GM12865 (cell line): ENCODE measurements at regions not wholly inside any gene's neighbourhood (a gene's known extent, or its start where the extent isn't known, plus 50 kb on each side); places are given as distances from the start of the nearest gene placed in this dataset.

ENCODE experiments used
- DNase-seq: peaks from one replicate; pipeline ENCODE4 v3.0.0; 2010; ENCODE audit warnings: low read depth
- H3K4me3 ChIP-seq: 2 replicates; pipeline ENCODE4 v1.5.1; 2011; ENCODE audit warnings: mild to moderate bottlenecking, low read depth, low read length, control low read depth
- TF ChIP-seq, protein P1 (sequence below): IDR thresholded peaks from 2 replicates; pipeline ENCODE4 v1.5.1; 2011; ENCODE audit warnings: low read length, control low read depth, low read depth, inconsistent platforms; ENCODE audit not compliant: insufficient read depth; ENCODE audit errors: missing control alignments

GRCh38 chr5:166486348-166486747, 1805.1 kb upstream of the WWC1 start:
- TF ChIP-seq, protein P1, sequence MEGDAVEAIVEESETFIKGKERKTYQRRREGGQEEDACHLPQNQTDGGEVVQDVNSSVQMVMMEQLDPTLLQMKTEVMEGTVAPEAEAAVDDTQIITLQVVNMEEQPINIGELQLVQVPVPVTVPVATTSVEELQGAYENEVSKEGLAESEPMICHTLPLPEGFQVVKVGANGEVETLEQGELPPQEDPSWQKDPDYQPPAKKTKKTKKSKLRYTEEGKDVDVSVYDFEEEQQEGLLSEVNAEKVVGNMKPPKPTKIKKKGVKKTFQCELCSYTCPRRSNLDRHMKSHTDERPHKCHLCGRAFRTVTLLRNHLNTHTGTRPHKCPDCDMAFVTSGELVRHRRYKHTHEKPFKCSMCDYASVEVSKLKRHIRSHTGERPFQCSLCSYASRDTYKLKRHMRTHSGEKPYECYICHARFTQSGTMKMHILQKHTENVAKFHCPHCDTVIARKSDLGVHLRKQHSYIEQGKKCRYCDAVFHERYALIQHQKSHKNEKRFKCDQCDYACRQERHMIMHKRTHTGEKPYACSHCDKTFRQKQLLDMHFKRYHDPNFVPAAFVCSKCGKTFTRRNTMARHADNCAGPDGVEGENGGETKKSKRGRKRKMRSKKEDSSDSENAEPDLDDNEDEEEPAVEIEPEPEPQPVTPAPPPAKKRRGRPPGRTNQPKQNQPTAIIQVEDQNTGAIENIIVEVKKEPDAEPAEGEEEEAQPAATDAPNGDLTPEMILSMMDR = no peak
- H3K4me3 ChIP-seq = no peak overlapping the region
- no peak for DNase-seq

GRCh38 chr5:166488560-166488959, 1802.9 kb upstream of the WWC1 start:
- DNase-seq = no peak
- TF ChIP-seq, protein P1 = no peak
- H3K4me3 ChIP-seq = no peak overlapping the region

DNA sequence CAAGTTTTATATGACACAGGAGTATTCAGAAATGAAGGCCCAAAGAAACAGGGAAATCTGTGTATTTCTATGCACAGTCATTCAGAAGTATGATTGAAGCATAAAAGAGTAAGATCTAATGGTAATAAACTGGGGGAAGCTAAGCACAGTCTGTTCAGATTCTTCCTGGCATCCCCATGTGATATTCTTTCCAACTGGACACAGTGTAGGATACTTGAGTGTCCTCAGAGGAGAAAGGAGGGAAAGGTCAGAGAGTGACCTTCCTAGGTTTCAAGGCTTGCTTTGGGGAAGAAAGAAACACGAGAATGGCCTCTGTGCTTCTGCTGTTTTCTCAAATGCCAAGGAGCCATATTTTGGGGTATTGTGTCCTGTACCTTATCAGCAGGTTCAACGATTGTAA, 1798.4 kb upstream of the WWC1 start:
- TF ChIP-seq, protein P1 = no peak

GRCh38 chr5:166493612-166494011, 1797.8 kb upstream of the WWC1 start:
- TF ChIP-seq, protein P1 = no peak
- no peak for DNase-seq
- no peak overlapping the region for H3K4me3 ChIP-seq

More for the DNA sequence above, 1798.4 kb upstream of the WWC1 start:
- no peak overlapping the region for H3K4me3 ChIP-seq
- DNase-seq = no peak

DNA sequence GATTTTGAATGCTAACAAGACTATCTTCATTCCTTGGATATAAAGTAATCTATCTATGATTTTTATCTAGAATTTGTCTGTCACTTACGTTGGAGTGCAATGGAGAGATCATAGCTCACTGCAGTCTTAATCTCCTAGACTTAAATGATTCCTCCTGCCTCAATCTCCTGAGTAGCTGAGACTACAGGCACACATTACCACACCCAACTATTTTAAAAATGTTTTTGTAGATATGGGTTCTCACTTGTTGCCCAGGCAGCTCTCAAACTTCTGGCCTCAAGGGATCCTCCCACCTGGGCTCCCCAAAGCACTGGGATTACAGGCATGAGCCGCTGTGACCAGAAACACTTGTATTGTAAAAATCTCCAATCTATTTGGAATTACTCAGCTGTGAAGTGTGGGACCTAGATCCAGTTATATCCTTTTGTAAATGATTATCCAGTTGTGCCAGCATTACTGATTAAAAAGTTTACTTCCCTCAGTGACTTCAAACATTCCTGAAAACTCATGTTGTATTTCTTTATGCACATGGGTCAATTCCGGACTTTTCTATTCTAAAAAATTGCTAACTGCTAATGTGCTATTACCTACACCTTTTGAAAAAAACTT, 1793.8 kb upstream of the WWC1 start:
- DNase-seq = no peak
- no peak overlapping the region for H3K4me3 ChIP-seq
- TF ChIP-seq, protein P1 = no peak

DNA sequence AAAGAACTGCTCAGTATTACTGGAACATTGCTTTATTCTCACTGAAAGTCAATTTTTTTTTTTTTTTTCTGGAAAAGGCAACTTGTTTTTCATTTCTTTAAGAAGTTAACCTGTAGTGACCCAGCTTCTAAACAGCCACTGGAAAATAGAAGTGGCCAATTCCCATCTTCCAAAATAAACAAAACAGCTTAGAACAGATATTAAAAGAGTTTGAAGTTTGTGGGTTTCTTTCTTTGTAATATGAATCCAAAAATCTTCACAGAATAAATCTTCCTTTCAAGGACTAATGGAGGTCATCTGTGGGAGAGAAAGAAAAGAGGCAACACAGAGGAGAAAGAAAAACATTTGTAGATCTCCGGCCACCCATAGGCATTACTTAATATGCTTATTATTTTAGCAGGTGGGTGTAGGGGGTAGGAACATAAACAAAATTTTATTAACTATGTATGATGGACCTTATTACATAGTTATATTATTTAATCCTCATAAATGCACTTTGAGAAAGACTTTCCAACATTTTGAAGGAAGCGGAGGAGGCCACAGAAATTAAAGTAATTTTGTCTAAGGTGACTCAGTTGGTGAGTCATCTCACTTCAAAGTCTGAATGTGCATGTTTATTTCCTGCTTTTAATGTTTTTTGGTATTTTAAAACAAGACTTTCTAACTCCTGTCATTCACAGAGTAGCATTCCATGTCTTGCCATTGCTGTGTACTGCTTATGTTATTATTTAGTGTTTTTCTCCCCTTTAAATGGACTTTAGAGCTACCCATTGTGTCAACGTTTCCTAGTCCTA, 1791.8 kb upstream of the WWC1 start:
- TF ChIP-seq, protein P1 = no peak
- H3K4me3 ChIP-seq = no peak overlapping the region
- no peak for DNase-seq
